ENCODE measurements at regions not wholly inside any gene's neighbourhood (a gene's known extent, or its start where the extent isn't known, plus 50 kb on each side); places are given as distances from the start of the nearest gene placed in this dataset.

DNA sequence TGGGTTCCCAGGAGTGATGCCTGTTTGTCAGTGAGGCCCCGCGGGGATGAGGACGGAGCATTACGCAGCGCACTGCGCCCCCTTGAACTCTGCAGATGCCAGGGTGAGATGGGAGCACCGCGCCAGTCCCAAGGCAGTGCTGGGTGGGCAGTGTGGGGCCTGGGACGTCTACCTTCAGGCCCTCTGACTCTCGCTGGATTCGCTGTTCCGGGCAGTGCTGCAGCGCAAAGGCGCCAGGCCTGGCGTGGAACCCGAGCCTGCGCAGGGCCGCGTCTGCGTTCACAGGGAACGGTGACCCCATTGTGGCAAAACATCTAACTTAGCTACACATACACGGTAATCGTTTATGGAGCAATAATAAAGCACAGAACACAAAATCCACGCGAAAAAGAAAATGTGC is 257.3 kb downstream of the QKI start:
- Mint-ChIP-seq H3K4me1 (ENCODE audit: low read depth) (peaks cover 4% of the 10 kb centered on the region), H3K27me3 (ENCODE audit: low read depth) (peaks cover 9% of the 10 kb centered on the region), H3K4me3 (no peak overlapping the region), H3K36me3 (ENCODE audit: low read depth) (no peaks in the 10 kb centered on the region), H3K27ac (no peak overlapping the region), H3K9me3 (no peaks in the 10 kb centered on the region)

DNA sequence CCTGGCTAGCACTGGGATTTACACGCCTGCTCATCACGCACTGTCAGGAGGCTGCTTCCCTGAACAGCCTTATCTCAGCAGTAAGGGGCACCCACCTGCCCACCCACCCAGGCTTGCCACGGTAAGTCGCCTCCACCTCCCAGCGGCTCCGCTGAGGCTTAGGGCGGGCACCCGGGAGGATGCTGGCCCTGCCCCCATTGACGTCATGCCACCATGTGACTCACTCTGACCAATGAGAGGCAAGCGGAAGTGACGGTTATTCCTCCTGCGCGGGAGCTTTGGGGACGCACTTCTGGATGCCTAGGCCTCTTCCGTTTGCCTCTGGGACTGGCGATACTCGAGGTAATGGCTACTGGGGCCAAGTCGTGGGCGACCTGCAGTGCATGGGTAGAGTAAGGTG is 256.8 kb downstream of the QKI start:
- Mint-ChIP-seq H3K27me3 (ENCODE audit: low read depth) (peaks cover 9% of the 10 kb centered on the region), H3K27ac (no peak overlapping the region), H3K4me3 (no peak overlapping the region), H3K9me3 (no peaks in the 10 kb centered on the region), H3K36me3 (ENCODE audit: low read depth) (no peaks in the 10 kb centered on the region), H3K4me1 (ENCODE audit: low read depth) (peaks cover 4% of the 10 kb centered on the region)

DNA sequence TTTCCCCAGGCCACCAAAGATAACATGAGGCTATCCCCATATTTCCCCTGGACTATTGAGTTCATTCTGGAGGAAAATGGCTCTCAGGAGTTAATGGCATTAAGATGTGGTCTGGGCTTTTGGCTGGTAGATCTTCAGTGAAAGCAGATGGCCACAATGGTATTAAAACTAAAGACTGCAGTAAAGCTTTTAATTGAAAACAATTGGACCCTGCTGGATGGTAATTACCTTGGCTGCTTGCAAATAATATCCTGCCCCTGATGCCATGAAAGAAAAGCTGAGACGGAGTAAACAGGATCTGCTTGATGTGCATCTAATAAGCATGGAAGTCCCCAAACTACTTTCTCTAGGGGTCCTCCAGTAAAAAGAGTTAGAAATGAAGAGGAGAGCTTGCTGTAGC is 255.8 kb downstream of the QKI start:
- Mint-ChIP-seq H3K27ac (no peak overlapping the region), H3K4me1 (ENCODE audit: low read depth) (peaks cover 4% of the 10 kb centered on the region), H3K9me3 (no peaks in the 10 kb centered on the region), H3K36me3 (ENCODE audit: low read depth) (no peaks in the 10 kb centered on the region), H3K27me3 (ENCODE audit: low read depth) (peaks cover 9% of the 10 kb centered on the region), H3K4me3 (no peak overlapping the region)

DNA sequence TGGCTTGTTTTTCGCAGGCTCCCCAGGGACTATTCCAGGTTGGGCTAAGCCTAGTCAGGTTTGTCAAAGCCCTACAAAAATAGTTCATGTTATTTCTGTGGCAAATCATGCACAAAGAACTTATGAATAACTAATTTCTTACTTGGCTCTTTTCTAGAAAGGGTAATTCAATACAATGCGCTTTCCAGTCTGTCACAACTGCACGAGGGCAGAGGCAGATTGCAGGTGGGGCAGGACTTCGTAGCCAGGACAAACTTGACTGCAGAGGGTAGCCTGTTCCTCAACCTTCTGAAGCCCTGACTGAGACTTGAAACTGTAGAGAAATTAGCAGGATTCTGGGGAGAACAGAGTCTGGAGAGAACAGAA is 253.5 kb downstream of the QKI start:
- Mint-ChIP-seq H3K36me3 (ENCODE audit: low read depth) (no peaks in the 10 kb centered on the region), H3K27ac (no peak overlapping the region), H3K27me3 (ENCODE audit: low read depth) (peaks cover 9% of the 10 kb centered on the region), H3K4me1 (ENCODE audit: low read depth) (peaks cover 4% of the 10 kb centered on the region), H3K9me3 (no peaks in the 10 kb centered on the region), H3K4me3 (no peak overlapping the region)

DNA sequence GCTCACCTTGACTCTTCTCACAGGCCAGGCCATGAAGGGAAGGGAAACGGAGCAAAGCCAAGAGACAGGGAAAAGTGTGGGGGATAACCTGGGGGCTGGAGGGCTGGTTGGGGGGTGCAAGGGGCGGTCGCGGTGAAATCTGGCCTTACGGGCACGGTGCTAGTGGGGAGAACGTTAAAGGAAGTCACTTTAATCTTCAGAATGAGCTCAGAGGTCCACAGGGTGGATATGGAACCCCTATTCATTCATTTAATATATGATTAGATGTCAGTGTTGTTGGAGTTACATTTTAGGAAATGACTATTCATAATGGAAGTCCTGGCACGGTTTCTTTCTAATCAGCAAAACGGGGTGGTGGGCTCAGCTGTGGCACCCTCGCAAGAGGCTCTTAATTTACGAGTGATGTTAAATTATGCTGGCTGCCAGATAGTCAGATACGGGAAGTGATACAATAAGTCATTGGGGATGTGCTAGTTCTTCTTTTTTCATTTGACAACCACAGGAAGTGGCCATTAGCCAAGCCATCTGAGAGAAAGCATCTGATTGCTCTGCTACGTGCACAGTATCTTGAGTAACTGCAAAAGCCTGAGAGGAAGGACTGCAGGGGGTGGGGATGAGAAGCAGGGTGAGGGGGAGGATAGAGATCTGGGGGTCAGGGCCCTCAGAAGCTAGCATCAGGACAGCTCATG is 253.0 kb downstream of the QKI start:
- H3K27me3 Mint-ChIP-seq (ENCODE audit: low read depth): peaks cover 9% of the 10 kb centered on the region
- H3K4me3 Mint-ChIP-seq: no peak overlapping the region
- no peaks in the 10 kb centered on the region for H3K9me3 Mint-ChIP-seq
- no peaks in the 10 kb centered on the region for H3K36me3 Mint-ChIP-seq (ENCODE audit: low read depth)
- no peak overlapping the region for H3K27ac Mint-ChIP-seq
- peaks cover 4% of the 10 kb centered on the region for H3K4me1 Mint-ChIP-seq (ENCODE audit: low read depth)

DNA sequence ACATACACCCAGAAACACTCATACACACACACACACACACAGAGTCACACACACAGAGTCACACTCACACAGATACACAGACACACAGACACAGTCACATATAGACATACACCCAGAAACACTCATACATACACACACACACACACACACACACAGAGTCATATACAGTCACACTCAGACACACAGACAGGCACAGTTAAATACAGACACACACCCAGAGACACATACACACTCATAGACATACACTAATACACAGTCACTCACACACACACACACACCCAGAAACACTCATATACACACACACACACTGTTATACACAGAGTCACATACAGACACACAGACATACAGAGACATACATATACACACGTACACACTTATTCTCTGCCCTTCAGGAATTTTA is 250.9 kb downstream of the QKI start:
- Mint-ChIP-seq H3K27ac (no peak overlapping the region), H3K27me3 (ENCODE audit: low read depth) (peaks cover 9% of the 10 kb centered on the region), H3K9me3 (no peaks in the 10 kb centered on the region), H3K4me3 (no peak overlapping the region), H3K4me1 (ENCODE audit: low read depth) (peaks cover 4% of the 10 kb centered on the region), H3K36me3 (ENCODE audit: low read depth) (no peaks in the 10 kb centered on the region)

DNA sequence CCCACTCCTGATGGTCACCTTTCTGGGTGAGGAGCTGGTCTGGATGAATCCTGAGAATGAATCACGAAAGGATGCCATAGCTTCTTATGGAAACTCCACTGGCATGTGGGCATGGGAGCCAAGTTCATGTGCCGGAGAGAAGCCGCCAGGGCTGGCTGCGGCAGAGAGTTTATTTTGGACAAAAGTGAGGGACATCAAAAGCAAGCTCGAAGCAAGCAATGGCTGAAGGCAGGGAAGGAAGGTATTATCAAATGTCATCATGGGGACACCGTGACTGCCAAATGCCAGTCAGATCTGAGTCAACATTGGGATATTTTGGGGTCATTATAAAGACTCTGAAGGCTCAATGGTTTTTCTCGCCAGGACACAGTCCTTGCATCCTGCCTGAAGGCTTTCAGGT is 249.1 kb downstream of the QKI start:
- no peaks in the 10 kb centered on the region for H3K9me3 Mint-ChIP-seq
- peaks cover 19% of the 10 kb centered on the region for H3K27me3 Mint-ChIP-seq (ENCODE audit: low read depth)
- no peak overlapping the region for H3K27ac Mint-ChIP-seq
- H3K4me1 Mint-ChIP-seq (ENCODE audit: low read depth): peaks cover 4% of the 10 kb centered on the region
- no peak overlapping the region for H3K4me3 Mint-ChIP-seq
- H3K36me3 Mint-ChIP-seq (ENCODE audit: low read depth): no peaks in the 10 kb centered on the region

DNA sequence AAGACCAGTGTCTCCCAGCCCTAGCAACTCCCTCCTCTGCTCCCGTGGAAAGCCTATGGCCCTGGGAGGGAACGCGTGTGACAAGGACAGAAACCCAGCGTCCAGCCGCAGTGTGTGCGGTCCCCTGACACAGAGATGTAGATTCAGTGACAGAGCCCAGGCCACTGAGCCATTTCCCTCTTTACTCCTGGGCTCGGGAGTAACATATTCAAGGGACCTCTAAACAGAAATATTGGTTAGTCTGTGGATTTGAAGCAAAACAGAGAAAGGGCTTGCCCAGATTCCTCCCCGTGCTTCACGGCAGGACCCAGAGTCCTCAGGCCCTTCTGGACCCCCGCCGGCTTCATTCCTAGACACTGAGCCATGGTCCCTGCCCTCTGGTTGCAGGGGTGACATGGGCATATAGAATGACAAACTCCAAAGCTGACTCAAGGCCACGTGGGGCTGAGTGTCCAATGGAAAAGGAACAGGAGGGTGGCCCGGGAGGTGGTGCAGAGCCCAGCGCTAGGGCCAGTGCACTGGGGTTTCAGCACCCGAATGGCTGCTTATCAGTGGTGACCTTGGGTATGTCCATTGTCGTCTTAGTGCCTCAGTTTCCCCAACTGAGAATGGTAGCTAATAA is 248.2 kb downstream of the QKI start:
- Mint-ChIP-seq H3K4me3 (no peak overlapping the region), H3K27me3 (ENCODE audit: low read depth) (peaks cover 22% of the 10 kb centered on the region), H3K27ac (no peak overlapping the region), H3K4me1 (ENCODE audit: low read depth) (peaks cover 2% of the 10 kb centered on the region), H3K9me3 (no peaks in the 10 kb centered on the region), H3K36me3 (ENCODE audit: low read depth) (no peaks in the 10 kb centered on the region)

DNA sequence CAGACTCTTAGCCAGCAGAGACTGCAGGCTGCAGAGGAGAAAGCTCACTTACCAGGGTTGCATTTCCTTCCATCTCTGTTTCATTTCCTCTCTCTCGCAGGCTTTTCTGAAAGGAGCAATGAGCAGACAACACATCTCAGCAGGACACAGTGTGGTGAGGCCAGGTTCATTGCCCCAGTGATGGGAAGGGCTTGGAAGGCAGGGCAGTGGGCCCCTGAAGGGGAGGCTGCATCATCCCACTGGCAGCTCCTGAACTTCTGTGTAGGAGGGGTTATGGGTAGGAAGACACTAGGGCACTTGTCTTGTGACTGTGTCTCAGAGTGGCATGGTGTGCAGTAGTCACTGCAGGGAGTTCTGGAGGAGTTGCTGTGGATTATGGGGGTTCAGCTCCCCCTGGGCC is 246.8 kb downstream of the QKI start:
- H3K27ac Mint-ChIP-seq: no peak overlapping the region

DNA sequence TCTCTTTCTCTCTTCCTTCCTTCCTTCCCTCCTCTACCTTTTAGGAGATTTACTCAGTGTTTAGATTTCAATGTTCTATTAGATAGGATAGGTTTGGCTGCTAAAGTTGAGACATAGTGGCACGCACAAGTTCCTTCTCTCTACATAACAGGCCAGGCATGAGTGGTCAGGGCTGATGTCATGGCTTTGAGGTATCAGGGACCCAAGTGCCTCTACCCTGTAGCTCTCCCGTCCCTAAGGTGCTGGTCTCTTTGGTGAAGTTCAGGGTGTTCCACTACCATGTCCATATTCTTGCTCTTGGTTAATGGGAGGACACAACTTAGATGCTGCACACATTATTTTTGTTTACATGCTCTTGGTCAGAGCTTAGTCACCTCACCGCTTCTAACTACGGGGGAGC is 245.3 kb downstream of the QKI start:
- Mint-ChIP-seq H3K27ac (no peak overlapping the region), H3K9me3 (no peaks in the 10 kb centered on the region), H3K36me3 (ENCODE audit: low read depth) (no peaks in the 10 kb centered on the region), H3K4me1 (ENCODE audit: low read depth) (no peaks in the 10 kb centered on the region), H3K27me3 (ENCODE audit: low read depth) (peaks cover 22% of the 10 kb centered on the region), H3K4me3 (no peak overlapping the region)

More for the DNA sequence above, 246.8 kb downstream of the QKI start:
- Mint-ChIP-seq H3K27me3 (ENCODE audit: low read depth) (peaks cover 22% of the 10 kb centered on the region), H3K4me1 (ENCODE audit: low read depth) (no peaks in the 10 kb centered on the region), H3K9me3 (no peaks in the 10 kb centered on the region), H3K4me3 (no peak overlapping the region), H3K36me3 (ENCODE audit: low read depth) (no peaks in the 10 kb centered on the region)

DNA sequence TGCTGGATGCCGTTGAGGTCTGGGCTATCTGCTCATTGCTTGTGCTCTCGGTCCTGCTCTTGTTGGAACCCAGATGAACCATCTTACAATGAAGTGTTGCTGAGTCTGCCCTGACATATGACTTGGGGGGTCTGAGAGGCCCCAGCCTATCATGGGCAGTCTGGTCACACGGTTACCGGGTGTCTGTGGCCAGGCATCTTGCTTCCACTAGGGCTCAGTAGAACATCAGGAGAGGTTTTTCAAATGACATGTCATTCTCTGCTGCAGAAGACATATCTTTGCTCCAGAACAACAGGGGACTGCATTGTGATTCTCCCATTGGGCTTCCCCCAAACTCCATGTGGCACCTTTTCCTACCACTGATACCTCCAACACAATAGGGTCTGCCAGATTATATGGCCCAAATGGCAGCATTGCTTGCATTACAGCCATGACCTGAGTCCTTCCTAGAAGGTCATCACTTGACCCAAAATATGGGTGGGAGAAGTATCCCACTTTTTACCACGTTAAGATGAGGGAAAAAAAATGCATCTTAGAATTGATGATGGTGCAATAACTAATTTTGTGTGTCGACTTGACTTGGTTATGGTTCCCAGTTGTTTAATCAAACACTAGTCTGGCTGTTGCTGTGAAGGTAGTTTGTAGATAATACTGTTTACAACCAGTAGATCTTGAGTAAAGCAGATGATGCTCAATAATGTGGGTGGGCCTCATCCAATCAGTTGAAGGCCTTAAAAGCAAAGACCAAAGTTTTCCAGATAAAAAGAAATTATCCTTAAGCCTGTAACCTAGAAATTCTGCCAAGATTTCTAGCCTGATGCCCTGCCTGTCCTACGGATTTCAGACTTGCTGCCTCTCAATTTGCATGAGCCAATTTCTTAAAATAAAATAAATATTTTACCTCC is 241.0 kb downstream of the QKI start:
- Mint-ChIP-seq H3K27me3 (ENCODE audit: low read depth) (peaks cover 22% of the 10 kb centered on the region), H3K9me3 (no peaks in the 10 kb centered on the region), H3K4me1 (ENCODE audit: low read depth) (no peaks in the 10 kb centered on the region), H3K27ac (no peak overlapping the region), H3K4me3 (no peak overlapping the region), H3K36me3 (ENCODE audit: low read depth) (no peaks in the 10 kb centered on the region)

DNA sequence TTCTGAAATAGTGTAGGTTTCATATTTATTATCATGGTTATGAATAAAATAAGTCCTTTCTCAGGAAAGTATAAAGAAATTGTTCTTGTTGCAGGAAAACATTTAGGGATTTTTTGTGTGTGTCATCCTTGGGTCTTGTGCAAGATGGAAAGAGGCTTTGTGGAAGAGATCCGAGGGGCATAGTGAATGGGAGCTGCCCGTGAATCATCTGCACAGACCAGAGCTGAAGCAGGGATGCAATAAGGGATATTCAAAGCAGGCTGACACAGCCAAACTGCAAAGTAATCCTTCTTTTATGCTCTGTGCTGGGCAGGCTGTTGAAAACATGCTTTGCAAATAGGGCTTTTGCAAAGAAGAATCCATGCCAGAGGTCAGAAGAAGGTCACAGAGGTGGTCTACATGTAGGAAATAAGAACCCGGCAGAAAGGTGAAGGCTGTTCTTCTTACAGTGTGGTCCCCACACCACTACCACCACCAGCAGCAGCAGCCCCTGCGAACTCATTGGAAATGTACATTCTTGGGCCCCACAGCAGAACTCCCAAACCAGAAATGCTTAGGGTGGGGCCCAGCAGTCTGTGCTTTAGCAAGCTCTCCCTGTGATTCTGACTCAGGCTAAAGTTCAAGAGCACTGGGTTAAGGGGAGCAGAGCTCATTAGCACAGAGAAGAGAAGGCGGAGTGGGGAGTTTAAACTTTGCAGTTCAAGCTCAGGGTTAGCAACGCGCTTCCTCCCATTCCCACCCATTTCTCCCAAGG is 237.6 kb downstream of the QKI start:
- H3K36me3 Mint-ChIP-seq (ENCODE audit: low read depth): no peaks in the 10 kb centered on the region
- no peak overlapping the region for H3K27ac Mint-ChIP-seq
- H3K27me3 Mint-ChIP-seq (ENCODE audit: low read depth): peaks cover under 1% of the 10 kb centered on the region
- no peak overlapping the region for H3K4me3 Mint-ChIP-seq
- no peaks in the 10 kb centered on the region for H3K9me3 Mint-ChIP-seq
- no peaks in the 10 kb centered on the region for H3K4me1 Mint-ChIP-seq (ENCODE audit: low read depth)

DNA sequence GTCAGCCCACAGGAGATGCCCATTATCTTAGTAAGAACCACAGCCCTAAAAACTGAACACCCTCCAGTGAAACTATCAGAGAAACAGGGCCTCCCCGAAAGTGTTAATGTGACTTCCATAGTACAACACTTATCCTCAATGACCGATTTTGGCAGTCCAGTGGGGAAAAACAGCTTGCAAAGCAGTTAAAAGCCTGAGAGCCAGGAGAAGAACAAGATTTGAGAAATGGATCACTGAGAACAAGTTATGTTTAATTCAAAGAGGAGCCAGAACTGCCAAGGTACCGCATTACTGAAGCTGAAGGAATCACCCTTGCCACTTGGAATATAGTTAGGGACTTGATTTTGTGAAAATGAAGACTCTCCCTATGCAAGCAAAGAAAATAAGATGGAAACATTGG is 236.9 kb downstream of the QKI start:
- H3K27ac Mint-ChIP-seq: no peak overlapping the region
- H3K36me3 Mint-ChIP-seq (ENCODE audit: low read depth): no peaks in the 10 kb centered on the region
- no peaks in the 10 kb centered on the region for H3K4me1 Mint-ChIP-seq (ENCODE audit: low read depth)
- no peaks in the 10 kb centered on the region for H3K9me3 Mint-ChIP-seq
- H3K4me3 Mint-ChIP-seq: no peak overlapping the region
- no peaks in the 10 kb centered on the region for H3K27me3 Mint-ChIP-seq (ENCODE audit: low read depth)

DNA sequence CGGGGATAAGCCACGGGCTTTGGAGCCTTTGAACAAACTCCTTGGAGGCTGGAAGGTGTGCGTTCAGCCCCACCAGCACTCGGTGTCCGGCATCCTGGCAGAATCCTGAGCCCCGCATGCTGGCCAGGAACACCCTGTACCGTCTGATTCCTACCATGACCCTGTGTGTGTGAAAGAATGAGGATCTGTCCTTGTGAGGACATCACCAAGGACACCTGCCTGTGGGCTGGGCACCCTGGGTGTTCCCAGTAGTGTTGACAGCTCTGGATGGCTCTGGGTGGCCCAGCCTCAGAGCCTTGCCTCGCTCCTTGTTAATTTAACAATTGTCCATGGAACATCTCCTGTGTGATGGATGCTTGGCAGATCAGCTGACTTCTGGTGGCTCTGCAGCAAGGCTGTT is 234.3 kb downstream of the QKI start:
- Mint-ChIP-seq H3K4me1 (ENCODE audit: low read depth) (no peaks in the 10 kb centered on the region), H3K27ac (no peak overlapping the region)

More for the DNA sequence above, 234.3 kb downstream of the QKI start:
- Mint-ChIP-seq H3K4me3 (no peak overlapping the region), H3K9me3 (no peaks in the 10 kb centered on the region), H3K36me3 (ENCODE audit: low read depth) (no peaks in the 10 kb centered on the region), H3K27me3 (ENCODE audit: low read depth) (no peaks in the 10 kb centered on the region)

Measured in T-helper 1 cell treated with Interleukin-12 subunit alpha and Interleukin-12 subunit beta and Interleukin-4 antibody, amounts not matched to agents 30 μg/mL and 1 μg/mL, for 36 hours (primary cell).